NB4 (cell line): ENCODE measurements at regions not wholly inside any gene's neighbourhood (a gene's known extent, or its start where the extent isn't known, plus 50 kb on each side); places are given as distances from the start of the nearest gene placed in this dataset.

Experiments used
- DNase-seq: peaks from one replicate; pipeline ENCODE4 v3.0.0; 2010; ENCODE audit warnings: low read depth
- H3K4me3 ChIP-seq: one replicate; pipeline ENCODE4 v1.5.1; 2011; ENCODE audit warnings: mild to moderate bottlenecking, low read depth, low read length, moderate library complexity
- MAX ChIP-seq: IDR thresholded peaks from 2 replicates; pipeline ENCODE4 v1.6.1; 2011; ENCODE audit warnings: low read depth, low read length
- MYC ChIP-seq: IDR thresholded peaks from 2 replicates; pipeline ENCODE4 v1.6.1; 2011; ENCODE audit warnings: low read depth, low read length
- POLR2A ChIP-seq: IDR thresholded peaks from 2 replicates; pipeline ENCODE4 v1.6.1; 2011; ENCODE audit warnings: mild to moderate bottlenecking; ENCODE audit not compliant: insufficient read length; ENCODE audit errors: extremely low read depth
- TF ChIP-seq, protein P1 (sequence below): IDR thresholded peaks from one replicate; pipeline ENCODE4 v1.5.1; 2012; ENCODE audit warnings: low read depth, low read length

GRCh38 chr2:59798687-59799232, 754.7 kb downstream of the BCL11A start:
- DNase-seq: no peak
- no peak overlapping the region for H3K4me3 ChIP-seq
- TF ChIP-seq POLR2A (no peak), MYC (no peak), MAX (no peak)
- TF ChIP-seq, protein P1, sequence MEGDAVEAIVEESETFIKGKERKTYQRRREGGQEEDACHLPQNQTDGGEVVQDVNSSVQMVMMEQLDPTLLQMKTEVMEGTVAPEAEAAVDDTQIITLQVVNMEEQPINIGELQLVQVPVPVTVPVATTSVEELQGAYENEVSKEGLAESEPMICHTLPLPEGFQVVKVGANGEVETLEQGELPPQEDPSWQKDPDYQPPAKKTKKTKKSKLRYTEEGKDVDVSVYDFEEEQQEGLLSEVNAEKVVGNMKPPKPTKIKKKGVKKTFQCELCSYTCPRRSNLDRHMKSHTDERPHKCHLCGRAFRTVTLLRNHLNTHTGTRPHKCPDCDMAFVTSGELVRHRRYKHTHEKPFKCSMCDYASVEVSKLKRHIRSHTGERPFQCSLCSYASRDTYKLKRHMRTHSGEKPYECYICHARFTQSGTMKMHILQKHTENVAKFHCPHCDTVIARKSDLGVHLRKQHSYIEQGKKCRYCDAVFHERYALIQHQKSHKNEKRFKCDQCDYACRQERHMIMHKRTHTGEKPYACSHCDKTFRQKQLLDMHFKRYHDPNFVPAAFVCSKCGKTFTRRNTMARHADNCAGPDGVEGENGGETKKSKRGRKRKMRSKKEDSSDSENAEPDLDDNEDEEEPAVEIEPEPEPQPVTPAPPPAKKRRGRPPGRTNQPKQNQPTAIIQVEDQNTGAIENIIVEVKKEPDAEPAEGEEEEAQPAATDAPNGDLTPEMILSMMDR: no peak

DNA sequence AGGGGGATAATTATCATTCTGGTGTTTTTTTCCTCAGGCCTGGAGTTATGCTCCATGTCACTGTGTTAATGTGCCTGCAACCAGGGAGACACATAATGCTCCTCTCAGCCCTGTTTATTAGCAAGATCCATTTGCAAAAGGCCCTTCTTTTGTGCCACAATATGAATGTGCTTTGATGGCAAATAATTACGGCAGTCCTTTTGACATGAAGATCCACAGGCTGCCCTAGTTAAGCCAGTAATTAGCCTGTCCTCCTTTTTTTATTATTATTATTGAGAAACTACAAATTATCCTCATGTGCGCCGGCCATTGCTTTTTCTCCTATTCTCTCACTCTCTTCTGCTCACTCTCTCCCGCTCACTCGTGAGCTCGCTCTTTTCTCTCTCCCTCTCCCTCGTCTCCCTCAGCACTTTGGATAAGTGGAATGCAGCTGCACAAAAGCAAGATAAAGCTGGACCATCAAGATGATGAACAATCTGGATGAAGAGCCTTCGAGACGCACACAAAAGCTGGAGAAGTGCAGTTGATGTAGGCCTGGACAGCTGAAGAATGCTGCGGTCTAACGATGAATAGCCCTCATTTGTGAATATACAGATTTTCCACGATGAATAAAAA, 762.3 kb downstream of the BCL11A start:
- no peak overlapping the region for H3K4me3 ChIP-seq
- TF ChIP-seq MYC (no peak), MAX (no peak), POLR2A (no peak)
- TF ChIP-seq, protein P1: no peak
- DNase-seq: no peak

- TF ChIP-seq POLR2A: no peak
- no peak overlapping the region for H3K4me3 ChIP-seq
- no peak for DNase-seq
Measured at GRCh38 chr2:59790186-59791003, 763.1 kb downstream of the BCL11A start.

GRCh38 chr2:59789523-59789922, 763.9 kb downstream of the BCL11A start:
- DNase-seq: no peak
- no peak overlapping the region for H3K4me3 ChIP-seq
- TF ChIP-seq MYC (no peak), POLR2A (no peak), MAX (no peak)
- TF ChIP-seq, protein P1: no peak

DNA sequence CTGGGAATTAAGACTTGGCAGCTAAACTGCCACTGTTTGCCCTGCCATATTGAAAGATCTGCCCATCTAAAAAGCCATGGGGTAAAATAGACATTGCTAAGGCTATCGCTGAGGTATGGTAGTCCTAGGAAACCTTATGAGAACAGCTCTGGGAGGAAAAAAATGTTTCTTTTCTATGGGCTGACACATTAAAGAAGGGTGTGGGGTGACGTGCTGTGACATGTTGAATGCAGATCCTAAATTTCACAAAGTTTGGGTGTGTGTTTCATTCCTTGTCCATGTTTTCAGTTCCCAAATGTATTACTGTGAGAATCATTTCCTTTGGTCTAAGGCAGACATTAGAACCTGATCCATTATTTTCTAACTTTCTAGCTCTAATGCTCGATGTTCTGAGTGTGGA, 766.4 kb downstream of the BCL11A start:
- no peak for DNase-seq
- TF ChIP-seq POLR2A (no peak), MAX (no peak), MYC (no peak)
- TF ChIP-seq, protein P1: no peak

DNA sequence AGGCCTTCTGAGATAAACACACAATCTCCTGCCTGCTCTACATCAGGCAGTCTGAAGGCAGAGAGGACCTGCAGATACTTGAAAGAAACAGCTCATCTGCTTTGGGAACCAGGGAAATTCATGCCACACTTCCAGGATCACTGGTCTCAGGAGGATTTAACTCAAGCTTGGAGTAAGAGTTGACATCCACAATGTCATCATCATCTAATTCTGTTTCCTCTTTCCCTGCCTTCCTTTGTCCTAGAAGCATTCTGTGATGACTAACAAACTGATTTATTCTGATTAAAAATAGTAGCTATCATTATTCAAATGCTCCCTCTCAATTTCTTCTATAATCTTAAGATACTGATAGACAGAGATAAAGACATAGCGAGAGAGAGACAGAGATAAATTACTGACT, 766.8 kb downstream of the BCL11A start:
- DNase-seq: no peak
- H3K4me3 ChIP-seq: no peak overlapping the region
- TF ChIP-seq, protein P1: no peak
- TF ChIP-seq POLR2A (no peak), MAX (no peak)

More for the DNA sequence above, 766.4 kb downstream of the BCL11A start:
- no peak overlapping the region for H3K4me3 ChIP-seq
